Tibial artery (tissue), 4 donors: ENCODE measurements at regions not wholly inside any gene's neighbourhood (a gene's known extent, or its start where the extent isn't known, plus 50 kb on each side); places are given as distances from the start of the nearest gene placed in this dataset.

ENCODE experiments used
- DNase-seq, 2 donors: peaks; one replicate each; pipeline ENCODE4 v3.0.0-alpha.2; 2019
- H3K27ac ChIP-seq, 2 donors: fragments of 200-600 bp; sonication (generic) in 1 of 2; 1 replicate in 1 of 2; 2 replicates in 1 of 2; pipeline ENCODE4 v1.5.1; 2018 to 2019; ENCODE audit warnings: mild to moderate bottlenecking in 1 of 2
- H3K27me3 ChIP-seq, 2 donors: fragments of 200-600 bp; sonication (generic) in 1 of 2; one replicate each; pipeline versions ENCODE4 v1.5.1 to v1.6.0; 2016 to 2019
- H3K36me3 ChIP-seq, 3 donors: fragments of 200-600 bp; sonication (generic) in 2 of 3; one replicate each; pipeline ENCODE4 v1.5.1; 2016 to 2019; ENCODE audit warnings: mild to moderate bottlenecking in 2 of 3
- H3K4me1 ChIP-seq, 4 donors: fragments of 200-600 bp; sonication (generic) in 2 of 4; 1 replicate in 3 of 4; 2 replicates in 1 of 4; pipeline ENCODE4 v1.5.1; 2016 to 2019
- H3K4me3 ChIP-seq, 2 donors: fragments of 200-600 bp; sonication (generic) in 1 of 2; 1 replicate in 1 of 2; 2 replicates in 1 of 2; pipeline ENCODE4 v1.5.1; 2018 to 2019; ENCODE audit warnings: mild to moderate bottlenecking in 2 of 2
- H3K9me3 ChIP-seq, 3 donors: fragments of 200-600 bp; sonication (generic) in 1 of 3; one replicate each; pipeline ENCODE4 v1.5.1; 2016 to 2019
- intact Hi-C: fragments of 100-400 bp; cut with DNase I; formaldehyde crosslinking; loops from one replicate; pipeline ENCODE4 v1.15.0; 2023; ENCODE audit warnings: low total_unique reads
- TF ChIP-seq, protein P1 (sequence below), 2 experiments: fragments of 200-600 bp in 1 of 2; fragments of 450-650 bp in 1 of 2; IDR thresholded peaks; one replicate each; pipeline ENCODE4 v1.5.1; 2017 to 2019; ENCODE audit warnings: antibody characterized with exemption in 2 of 2, mild to moderate bottlenecking in 1 of 2, moderate library complexity in 1 of 2

DNA sequence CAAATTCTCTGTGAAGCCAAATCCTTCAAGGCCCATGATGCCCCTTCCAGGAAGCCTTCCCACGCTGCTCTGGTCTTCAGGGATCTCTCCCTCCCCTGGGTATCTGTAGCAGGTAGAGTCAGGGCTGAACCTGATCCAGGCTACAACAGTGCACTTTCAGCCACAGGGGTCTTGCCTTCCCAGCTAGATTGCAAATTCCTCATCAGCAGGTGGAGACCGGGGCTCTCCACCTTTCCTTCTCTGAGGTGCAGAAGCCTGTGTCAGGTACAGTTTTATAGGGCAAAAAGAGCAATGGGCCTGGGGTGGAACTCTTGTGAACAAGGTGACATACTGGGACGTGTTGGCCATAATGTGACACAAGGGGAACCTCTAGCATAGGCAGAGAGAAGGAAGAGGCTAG is 312.9 kb downstream of the MYCN start:
- Histone ChIP-seq H3K27me3 (peaks cover 0 to 21% of the 10 kb centered on the region in 2 donors), H3K4me1 (no peaks in the 10 kb centered on the region), H3K4me3 (no peak overlapping the region), H3K9me3 (no peaks in the 10 kb centered on the region), H3K27ac (no peak overlapping the region), H3K36me3 (no peaks in the 10 kb centered on the region)
- DNase-seq, result no peak
- TF ChIP-seq, protein P1, sequence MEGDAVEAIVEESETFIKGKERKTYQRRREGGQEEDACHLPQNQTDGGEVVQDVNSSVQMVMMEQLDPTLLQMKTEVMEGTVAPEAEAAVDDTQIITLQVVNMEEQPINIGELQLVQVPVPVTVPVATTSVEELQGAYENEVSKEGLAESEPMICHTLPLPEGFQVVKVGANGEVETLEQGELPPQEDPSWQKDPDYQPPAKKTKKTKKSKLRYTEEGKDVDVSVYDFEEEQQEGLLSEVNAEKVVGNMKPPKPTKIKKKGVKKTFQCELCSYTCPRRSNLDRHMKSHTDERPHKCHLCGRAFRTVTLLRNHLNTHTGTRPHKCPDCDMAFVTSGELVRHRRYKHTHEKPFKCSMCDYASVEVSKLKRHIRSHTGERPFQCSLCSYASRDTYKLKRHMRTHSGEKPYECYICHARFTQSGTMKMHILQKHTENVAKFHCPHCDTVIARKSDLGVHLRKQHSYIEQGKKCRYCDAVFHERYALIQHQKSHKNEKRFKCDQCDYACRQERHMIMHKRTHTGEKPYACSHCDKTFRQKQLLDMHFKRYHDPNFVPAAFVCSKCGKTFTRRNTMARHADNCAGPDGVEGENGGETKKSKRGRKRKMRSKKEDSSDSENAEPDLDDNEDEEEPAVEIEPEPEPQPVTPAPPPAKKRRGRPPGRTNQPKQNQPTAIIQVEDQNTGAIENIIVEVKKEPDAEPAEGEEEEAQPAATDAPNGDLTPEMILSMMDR (IDR thresholded peaks at IDR 0.05), result no peak
- intact Hi-C loops, result no loop called here

- Histone ChIP-seq H3K36me3 (no peaks in the 10 kb centered on the region), H3K4me1 (no peaks in the 10 kb centered on the region), H3K9me3 (no peaks in the 10 kb centered on the region), H3K27ac (no peak overlapping the region), H3K4me3 (no peak overlapping the region), H3K27me3 (peaks cover 0 to 21% of the 10 kb centered on the region in 2 donors)
- TF ChIP-seq, protein P1 (IDR thresholded peaks at IDR 0.05), result no peak
- intact Hi-C loops, result no loop called here
- no peak for DNase-seq
Observed at GRCh38 chr2:16252891-16253290, 312.5 kb downstream of the MYCN start.

GRCh38 chr2:16252251-16252650 is 311.9 kb downstream of the MYCN start:
- Histone ChIP-seq H3K9me3 (no peaks in the 10 kb centered on the region), H3K4me1 (no peaks in the 10 kb centered on the region), H3K27ac (no peak overlapping the region), H3K36me3 (no peaks in the 10 kb centered on the region), H3K4me3 (no peak overlapping the region), H3K27me3 (peaks cover 0 to 21% of the 10 kb centered on the region in 2 donors)
- no peak for DNase-seq
- intact Hi-C loops, result no loop called here
- TF ChIP-seq, protein P1 (IDR thresholded peaks at IDR 0.05), result no peak

DNA sequence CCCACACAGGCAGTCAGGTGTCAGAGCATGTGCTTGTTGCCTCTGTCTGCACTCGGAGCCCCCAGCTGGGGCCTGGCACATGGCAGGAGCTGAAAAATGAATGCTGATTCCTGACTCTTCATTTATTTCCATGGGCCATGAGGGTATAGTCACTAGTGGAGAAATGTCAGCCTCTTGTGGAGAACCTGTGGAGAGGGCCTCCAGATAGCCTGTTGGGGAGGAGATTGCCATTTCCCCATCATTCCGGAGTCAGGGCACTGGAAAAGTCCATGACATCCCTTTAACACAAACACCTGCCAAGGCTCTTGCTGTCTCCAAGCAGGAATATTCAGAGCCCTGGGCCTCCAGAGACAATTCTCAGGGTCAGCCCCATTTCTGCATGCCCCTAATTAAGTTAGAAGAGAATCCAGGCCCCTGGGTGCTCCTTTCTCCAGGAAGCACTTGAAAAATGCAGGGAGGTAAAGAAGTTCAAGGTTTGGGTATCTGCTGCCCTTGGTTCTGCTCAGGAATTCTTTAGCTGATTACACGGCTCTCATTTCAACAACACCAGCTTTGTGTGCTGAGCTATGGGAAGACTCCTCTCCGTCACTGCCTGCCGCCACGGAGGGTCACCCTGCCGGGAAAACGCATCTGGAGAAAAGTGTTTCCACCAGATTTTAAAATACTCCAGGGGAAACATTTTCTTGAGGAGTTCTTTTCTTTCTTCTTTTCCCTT is 311.3 kb downstream of the MYCN start:
- Histone ChIP-seq H3K4me3 (no peak overlapping the region), H3K27ac (no peak overlapping the region), H3K4me1 (no peaks in the 10 kb centered on the region), H3K9me3 (no peaks in the 10 kb centered on the region), H3K36me3 (no peaks in the 10 kb centered on the region), H3K27me3 (peaks cover 0 to 21% of the 10 kb centered on the region in 2 donors)
- no peak for DNase-seq
- TF ChIP-seq, protein P1 (IDR thresholded peaks at IDR 0.05), result no peak
- intact Hi-C loops, result no loop called here

GRCh38 chr2:16250886-16251285 is 310.5 kb downstream of the MYCN start:
- Histone ChIP-seq H3K27ac (no peak overlapping the region), H3K36me3 (no peaks in the 10 kb centered on the region), H3K9me3 (no peaks in the 10 kb centered on the region), H3K4me3 (no peak overlapping the region), H3K4me1 (no peaks in the 10 kb centered on the region), H3K27me3 (peaks cover 0 to 23% of the 10 kb centered on the region in 2 donors)
- DNase-seq, result no peak
- intact Hi-C loops, result no loop called here
- TF ChIP-seq, protein P1 (IDR thresholded peaks at IDR 0.05), result no peak
